Epithelial cell of proximal tubule (primary cell): ENCODE measurements at regions not wholly inside any gene's neighbourhood (a gene's known extent, or its start where the extent isn't known, plus 50 kb on each side); places are given as distances from the start of the nearest gene placed in this dataset.
"Not testable (repeated sequence)": the region's sequence is repeated elsewhere in the genome, so short reads cannot be mapped to it uniquely, and the experiment has no call there.

Source experiments
- DNase-seq: peaks from one replicate; pipeline ENCODE4 v3.0.0-alpha.2; 2011; ENCODE audit warnings: low read depth
- H3K4me3 ChIP-seq: 2 replicates; pipeline ENCODE4 v1.5.1; 2011; ENCODE audit warnings: low read depth, mild to moderate bottlenecking, low read length
- TF ChIP-seq, protein P1 (sequence below): conservative IDR thresholded peaks from 2 replicates; pipeline ENCODE4 v1.5.1; 2012; ENCODE audit warnings: low read depth, mild to moderate bottlenecking, low read length

DNA sequence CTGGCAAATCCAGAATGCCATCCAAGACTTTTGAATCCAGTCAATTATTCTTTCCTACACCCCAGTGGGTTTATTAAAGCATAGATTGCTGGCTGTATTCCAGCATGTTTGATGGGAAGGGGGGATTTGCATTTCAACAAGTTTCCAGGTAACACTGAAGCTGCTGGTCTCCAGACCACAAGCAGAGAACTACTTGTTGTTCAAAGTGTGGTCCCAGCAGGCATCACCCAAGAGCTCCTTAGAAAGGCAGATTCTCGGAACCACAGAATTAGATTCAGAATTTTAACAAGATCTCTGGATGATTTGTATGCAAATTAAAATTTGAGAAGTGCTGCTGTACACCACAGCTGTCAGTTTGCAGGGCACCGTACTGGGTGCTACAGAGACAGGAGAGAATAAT lies 216.3 kb upstream of the FAM78B start:
- DNase-seq = no peak
- H3K4me3 ChIP-seq = no peak overlapping the region
- TF ChIP-seq, protein P1, sequence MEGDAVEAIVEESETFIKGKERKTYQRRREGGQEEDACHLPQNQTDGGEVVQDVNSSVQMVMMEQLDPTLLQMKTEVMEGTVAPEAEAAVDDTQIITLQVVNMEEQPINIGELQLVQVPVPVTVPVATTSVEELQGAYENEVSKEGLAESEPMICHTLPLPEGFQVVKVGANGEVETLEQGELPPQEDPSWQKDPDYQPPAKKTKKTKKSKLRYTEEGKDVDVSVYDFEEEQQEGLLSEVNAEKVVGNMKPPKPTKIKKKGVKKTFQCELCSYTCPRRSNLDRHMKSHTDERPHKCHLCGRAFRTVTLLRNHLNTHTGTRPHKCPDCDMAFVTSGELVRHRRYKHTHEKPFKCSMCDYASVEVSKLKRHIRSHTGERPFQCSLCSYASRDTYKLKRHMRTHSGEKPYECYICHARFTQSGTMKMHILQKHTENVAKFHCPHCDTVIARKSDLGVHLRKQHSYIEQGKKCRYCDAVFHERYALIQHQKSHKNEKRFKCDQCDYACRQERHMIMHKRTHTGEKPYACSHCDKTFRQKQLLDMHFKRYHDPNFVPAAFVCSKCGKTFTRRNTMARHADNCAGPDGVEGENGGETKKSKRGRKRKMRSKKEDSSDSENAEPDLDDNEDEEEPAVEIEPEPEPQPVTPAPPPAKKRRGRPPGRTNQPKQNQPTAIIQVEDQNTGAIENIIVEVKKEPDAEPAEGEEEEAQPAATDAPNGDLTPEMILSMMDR = no peak

DNA sequence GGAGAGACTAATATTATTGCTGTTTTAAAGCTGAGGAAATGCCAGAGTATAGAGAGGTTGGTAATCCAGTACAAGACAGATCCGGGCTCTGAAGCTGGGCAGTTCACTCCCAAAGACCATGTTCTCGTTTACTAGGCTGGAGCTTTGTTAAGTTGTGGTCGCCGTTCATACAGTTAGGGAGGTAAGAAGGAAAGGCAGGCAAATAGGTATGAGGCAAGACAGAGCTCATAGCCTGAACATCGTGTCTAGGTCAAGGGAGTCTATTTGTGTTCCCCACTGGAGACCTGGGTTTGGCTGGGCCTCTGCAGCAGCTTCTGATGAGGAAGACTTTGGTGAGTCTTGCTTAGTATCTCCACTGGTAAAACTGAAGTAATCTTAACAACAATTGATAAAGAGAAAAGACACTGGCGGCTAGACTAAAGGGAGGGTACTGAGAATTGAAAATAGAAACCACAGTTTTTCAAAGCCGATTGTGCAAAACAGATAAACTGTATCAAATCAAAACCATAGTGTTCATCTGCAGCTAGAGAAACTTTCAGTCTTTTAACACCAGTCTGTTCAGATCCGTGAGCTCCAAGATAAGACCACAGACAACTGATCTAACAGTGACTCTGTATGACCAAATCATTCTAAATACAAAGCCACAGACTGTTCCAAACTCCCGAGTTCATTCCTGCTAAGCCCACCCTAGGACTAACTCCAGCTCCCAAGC lies 217.0 kb upstream of the FAM78B start:
- DNase-seq = no peak
- H3K4me3 ChIP-seq = no peak overlapping the region
- TF ChIP-seq, protein P1 = no peak

DNA sequence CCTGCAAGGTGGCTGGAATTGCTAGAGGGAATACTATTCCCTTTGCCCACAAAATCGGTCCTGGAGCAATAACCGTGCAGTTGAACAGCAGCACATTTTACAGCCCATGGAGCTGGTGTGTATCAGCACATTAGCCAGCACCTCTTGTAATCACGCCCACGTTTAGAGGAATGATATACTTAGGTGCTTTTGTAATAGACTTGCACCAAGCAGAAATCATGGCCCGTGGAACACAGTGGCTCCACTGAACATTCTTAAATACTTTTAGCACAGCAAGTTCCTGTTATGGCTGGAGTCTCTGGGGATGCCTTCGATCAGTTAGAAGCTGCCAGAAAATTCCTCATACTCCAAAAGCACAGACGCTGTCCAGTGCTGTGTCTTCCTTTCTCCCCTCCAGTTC lies 218.1 kb upstream of the FAM78B start:
- H3K4me3 ChIP-seq = no peak overlapping the region
- TF ChIP-seq, protein P1 = no peak
- DNase-seq = no peak

DNA sequence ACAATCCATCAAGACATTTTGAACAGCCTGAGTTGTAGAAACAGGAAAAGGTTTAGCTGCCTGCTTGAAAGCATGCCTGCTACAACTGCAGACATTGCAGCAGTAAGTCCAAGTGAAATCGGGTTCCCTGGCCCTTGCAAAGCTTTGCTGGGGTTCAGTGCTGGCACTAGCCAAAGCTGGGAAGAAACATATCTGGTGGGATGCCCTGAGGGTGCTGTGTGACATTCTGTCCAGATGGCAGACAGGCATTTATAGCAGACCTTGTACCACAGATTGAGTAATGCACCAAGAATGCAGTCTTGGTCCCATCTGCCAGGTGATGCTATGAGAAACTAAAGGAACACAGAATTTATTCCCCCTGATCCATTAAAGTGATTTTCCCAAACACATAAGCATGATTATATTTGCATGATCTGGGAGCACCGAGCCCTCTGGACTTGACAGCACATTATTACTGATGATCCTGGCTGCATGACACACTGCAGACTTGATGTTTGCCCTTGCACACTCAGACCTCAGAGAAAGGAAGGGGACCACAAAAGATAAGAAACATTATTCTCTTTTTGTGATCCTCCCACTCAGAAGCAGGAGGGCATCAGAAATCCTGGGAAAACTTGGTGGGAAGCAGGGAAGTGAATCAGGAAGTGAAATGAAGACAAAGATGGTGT lies 223.7 kb upstream of the FAM78B start:
- TF ChIP-seq, protein P1 = no peak
- no peak for DNase-seq
- no peak overlapping the region for H3K4me3 ChIP-seq

DNA sequence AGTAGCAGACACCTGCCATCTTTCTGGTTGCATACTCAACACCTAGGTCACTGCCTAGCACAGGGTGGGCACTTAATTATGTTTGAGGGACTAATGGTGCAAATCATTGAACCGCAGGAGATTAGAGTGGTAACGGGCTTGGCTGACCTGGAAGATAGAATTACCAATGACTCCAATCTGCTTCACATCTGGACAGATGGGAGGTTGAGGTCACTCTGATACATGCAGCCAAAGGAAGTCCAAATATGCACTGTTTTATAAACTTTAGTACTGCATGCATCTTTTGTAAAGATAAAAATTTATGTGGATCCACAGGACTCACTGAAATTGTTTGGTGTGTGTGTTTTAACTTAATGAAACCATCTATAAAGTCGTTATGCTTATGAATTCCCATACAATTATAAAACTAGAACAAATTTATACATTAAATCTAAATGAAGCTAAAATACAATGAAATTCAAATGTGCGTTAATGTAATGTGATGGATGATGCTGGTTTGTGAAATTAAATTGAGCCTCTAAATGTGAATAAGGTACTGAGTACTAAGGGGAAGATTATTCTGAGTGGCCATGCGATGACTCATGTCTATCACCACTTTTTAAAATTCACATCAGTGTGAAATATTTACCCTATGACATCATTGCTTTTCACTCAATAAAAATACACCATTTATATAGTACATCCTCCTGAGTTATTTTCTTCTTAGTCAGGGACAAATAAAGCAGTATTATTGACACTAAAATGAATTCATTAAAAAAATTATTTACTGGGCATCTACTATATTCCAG lies 224.7 kb upstream of the FAM78B start:
- no peak overlapping the region for H3K4me3 ChIP-seq
- TF ChIP-seq, protein P1 = no peak
- DNase-seq = no peak

DNA sequence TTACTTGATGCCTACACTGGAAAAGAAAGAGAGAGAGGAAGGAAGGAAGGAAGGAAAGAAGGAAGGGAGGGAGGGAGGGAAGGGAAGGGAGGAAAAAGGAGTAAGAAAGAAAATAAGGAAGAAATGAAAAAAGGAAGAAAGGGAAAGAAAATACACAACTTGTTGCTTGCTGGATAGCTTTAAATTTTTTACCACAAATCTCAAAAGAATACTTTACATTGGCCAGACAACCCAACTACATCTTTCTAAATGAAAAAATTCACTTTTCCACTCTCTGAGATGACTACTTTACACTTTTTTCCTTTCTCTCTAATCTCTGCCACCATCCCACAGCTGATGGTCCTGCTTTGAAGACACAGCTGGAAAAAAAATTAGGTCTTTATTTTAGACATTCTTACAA lies 228.9 kb upstream of the FAM78B start:
- H3K4me3 ChIP-seq = no peak overlapping the region
- DNase-seq = no peak
- TF ChIP-seq, protein P1 = no peak

DNA sequence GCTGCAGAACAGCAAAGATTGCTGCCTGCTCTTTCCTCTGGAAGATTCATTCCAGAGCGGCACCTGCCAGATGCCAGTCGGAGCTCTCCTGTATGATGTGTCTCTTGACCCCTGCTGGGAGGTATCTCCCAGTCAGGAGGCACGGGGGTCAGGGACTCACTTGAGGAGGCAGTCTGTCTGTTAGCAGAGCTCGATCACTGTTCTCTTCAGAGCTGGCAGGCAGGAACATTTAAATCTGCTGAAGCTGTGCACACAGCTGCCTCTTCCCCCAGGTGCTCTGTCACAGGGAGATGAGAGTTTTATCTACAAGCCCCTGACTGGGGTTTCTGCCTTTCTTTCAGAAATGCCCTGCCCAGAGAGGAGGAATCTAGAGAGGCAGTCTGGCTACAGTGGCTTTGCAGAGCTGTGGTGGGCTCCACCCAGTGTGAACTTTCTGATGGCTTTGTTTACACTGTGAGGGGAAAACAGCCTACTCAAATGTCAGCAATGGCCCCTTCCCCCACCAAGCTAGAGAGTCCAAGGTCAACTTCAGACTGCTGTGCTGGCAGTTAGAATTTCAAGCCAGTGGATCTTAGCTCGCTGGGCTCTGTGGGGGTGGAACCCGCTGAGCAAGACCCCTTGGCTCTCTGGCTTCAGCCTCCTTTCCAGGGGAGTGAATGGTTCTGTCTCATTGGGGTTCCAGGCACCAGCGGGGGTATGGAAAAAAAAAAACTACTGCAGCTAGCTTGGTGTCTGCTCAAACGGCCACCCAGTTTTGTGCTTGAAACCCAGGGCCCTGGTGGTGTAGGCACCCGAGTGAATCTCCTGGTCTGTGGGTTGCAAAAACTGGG lies 242.7 kb upstream of the FAM78B start:
- H3K4me3 ChIP-seq, DNase-seq: not testable (repeated sequence)
